ENCODE measurements at regions not wholly inside any gene's neighbourhood (a gene's known extent, or its start where the extent isn't known, plus 50 kb on each side); places are given as distances from the start of the nearest gene placed in this dataset.
A peak's percentile ranks its signal among the peaks of the same experiment; 100 is the strongest.
"Not testable (repeated sequence)": the region's sequence is repeated elsewhere in the genome, so short reads cannot be mapped to it uniquely, and the experiment has no call there.

DNA sequence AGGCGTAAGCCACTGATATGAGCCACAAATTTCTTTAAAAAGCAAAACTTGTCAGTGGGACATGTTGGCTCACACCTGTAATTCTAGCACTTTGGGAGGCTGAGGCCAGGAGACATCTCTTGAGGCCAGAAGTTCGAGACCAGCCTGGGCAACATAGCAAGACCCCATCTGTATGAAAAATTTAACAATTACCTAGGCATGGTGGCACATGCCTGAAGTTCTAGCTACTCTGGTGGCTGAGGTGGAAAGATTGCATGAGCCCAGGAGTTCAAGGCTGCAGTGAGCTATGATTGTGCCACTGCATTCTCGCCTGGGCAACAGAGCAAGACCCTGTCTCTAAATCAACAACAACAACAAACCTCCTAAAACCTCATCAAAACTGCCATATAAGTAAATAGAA is 147.6 kb upstream of the BARHL2 start:
- DNase-seq: no peak

DNA sequence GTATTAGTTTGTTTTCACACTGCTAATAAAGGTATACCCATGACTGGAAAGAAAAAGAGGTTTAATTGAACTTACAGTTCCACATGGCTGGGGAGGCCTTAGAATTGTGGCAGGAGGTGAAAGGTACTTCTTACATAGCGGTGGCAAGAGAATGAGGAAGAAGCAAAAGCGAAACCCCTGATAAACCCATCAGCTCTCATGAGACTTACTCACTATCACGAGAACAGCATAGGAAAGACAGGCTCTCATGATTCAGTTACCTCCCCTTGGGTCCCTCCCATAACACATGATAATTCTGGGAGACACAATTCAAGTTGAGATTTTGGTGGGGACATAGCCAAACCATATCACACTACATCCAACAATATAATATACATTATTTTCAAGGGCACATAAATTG is 145.7 kb upstream of the BARHL2 start:
- DNase-seq: no peak

- DNase-seq: not testable (repeated sequence)
Measured at GRCh38 chr1:90861421-90861820, 144.3 kb upstream of the BARHL2 start.

DNA sequence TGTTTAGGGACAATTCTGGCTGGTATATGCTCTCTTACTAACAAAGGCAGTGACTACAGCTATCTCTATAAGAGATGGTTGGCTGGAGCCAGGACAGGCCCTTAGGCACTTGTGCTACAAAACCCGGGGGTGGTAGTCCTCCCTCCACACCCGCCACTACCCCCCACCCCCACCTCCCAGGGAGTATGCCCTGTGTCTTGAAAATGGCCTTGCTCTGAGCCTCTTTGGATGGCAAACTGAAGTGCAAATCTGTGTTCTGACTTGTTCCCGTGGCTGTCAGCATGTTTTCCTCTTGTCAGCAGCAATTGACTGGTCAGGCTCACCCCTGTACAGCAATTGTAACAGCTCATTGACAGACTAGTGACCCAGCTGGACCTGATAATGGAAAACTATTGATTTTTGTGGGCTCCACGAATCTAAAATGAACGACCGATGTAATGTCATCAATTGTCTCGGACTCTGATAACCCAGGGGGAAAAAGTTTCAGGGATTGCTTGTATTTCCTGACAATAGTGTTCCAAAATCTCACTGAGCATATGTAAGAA is 139.4 kb upstream of the BARHL2 start:
- no peak for DNase-seq

GRCh38 chr1:90854397-90854924 is 137.4 kb upstream of the BARHL2 start:
- no peak for DNase-seq

- no peak for DNase-seq
Measured at GRCh38 chr1:90851711-90852050, 134.6 kb upstream of the BARHL2 start.

GRCh38 chr1:90850898-90851710 is 134.0 kb upstream of the BARHL2 start:
- DNase-seq: peak; percentile 7

DNA sequence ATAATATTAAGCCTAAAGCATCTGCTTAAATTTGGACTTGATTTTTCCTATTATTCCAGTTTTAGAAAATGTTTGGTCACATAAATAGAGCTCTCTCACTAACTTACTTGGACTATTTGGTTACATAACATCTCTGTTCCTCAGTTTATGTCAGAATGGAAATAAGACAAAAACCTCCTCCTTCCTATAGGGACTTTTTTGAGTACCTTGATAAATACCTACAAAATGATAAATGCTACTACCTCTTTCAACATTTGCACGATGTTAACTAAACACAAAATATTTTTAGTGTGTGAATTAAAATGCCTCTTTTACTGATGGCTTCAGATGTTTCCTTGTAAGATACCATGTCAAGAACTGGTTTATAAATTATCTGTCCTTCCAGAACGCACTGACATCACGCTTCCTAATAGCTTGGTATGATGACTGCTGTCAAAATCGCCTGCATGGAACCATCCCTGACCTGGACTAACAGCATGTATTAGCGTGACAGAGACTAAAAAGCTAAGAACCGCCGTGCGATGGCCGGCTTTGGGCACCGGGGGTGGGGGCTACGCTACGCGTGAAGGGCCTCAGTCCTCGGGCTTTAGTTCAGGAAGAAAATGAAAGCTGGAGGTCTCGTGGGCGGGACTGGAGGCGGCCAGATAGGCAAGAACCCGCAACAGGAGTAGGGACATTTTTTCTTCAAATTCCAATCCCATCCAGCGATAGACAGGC is 133.2 kb upstream of the BARHL2 start:
- DNase-seq: no peak

DNA sequence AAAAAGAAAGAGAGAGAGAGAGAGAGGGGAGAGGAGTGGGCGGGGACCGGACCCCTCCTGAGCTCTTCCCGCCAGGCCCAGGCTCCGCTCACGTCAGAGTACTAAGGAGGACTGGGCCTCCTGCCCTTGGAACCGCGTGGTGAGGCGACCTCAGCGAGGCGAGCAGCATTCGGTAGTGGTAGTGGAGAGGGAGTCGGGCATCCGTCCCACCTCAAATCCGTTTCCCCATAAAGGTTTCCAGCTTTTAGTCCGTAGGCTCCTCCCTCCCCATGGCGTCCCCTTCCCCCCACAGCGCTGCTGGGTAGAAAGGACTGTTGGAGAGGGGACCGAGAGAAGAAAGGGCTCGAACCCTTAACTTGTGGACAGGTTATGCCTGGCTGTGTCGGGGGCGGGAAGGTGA is 124.4 kb upstream of the BARHL2 start:
- DNase-seq: no peak

DNA sequence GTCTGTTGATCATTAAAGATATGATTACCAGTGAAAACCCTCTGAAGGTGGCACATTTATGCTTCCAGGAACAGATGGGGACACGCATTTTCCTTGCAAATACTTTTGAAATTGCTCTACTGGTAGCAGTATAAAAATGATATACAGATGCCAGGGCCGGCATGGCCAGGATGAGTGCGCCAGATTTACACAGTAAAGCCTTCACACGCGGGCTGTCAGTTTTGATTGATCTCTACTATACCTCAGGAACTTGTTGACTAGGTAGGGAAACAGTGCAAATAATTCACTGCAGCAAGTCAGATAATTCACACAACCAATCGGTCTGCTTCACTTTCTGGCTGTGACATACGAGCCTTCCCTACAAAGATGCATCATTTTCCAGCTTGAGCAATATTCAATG is 123.2 kb upstream of the BARHL2 start:
- no peak for DNase-seq

DNA sequence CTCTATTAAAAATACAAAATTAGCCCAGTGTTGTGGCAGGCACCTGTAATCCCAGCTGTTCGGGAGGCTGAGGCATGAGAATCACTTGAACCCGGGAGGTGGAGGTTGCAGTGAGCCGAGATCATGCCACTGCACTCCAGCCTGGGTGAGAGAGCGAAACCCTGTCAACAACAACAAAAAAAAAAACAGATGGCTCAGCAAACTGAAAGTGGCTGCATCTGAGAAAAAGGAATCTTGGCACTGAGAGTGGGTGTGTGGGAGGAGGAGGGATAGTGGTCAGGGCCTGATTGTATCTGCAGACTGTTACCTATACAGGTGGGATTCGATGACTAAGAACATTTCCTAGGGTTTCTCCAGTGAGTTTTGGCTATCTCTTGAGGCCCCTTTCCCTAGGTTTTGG is 122.2 kb upstream of the BARHL2 start:
- DNase-seq: no peak

GRCh38 chr1:90838720-90839119 is 121.6 kb upstream of the BARHL2 start:
- DNase-seq: no peak

DNA sequence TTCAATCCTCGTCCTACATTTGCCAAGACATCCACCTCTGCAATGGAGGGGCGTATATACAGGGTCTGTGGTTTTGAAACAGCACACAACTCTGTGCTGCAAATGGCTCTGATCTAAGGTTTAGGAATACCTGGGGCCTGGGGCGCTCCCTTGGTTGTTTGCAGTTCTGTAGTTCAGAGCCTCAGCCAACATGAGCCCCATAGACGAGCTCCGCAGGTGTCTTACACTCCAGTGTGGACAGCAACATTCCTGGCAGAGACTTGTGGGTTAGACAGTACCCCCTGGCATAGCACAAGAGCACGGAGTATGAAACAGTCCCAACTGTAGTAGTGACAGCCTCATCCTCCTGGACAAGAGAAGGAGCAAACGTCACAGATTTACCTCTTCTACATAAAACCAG is 120.3 kb upstream of the BARHL2 start:
- DNase-seq: no peak

GRCh38 chr1:90836345-90836679 is 119.2 kb upstream of the BARHL2 start:
- DNase-seq: no peak

GRCh38 chr1:90835661-90836344 is 118.7 kb upstream of the BARHL2 start:
- DNase-seq: no peak

DNA sequence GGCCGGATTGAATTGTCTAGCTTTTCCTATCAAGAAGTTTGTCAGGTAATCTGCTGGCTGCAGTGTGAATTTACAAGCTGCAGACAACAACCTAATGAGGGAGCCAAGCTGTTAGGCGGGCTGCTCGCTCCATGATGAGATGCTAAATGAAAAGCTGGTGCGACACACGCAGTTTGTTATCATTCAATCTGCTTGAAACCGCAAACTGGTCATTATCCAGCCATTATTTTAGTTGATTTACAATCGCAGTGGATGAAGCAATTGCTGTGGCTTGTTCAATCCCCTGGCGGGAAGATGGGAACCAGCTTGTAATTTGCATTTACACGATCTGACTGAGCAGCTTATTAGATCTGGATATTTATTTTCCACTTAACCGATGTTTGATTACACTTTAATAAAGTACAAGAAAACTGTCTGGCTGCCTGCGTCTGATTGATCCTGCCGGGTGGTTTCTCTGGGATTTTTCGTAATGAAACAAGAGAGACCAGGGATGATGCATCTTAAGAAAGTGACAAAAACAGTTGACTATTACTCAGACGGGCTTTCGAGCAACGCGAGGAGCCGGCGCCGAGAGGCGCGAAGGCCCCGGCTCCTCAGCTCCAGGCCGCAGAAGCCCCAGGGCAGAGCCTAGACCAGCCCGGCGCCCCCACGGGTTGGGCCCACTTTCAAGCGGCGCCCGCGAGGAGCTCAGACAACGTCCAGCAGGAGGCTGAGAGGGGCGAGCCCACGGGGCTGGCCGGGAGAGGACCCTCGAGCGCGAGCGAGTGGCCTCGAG is 118.0 kb upstream of the BARHL2 start:
- DNase-seq: no peak

- no peak for DNase-seq
Measured at GRCh38 chr1:90834354-90834885, 117.3 kb upstream of the BARHL2 start.

GRCh38 chr1:90833466-90834110 is 116.5 kb upstream of the BARHL2 start:
- no peak for DNase-seq

GRCh38 chr1:90831910-90832309 is 114.8 kb upstream of the BARHL2 start:
- no peak for DNase-seq

GRCh38 chr1:90826834-90827233 is 109.7 kb upstream of the BARHL2 start:
- no peak for DNase-seq

DNA sequence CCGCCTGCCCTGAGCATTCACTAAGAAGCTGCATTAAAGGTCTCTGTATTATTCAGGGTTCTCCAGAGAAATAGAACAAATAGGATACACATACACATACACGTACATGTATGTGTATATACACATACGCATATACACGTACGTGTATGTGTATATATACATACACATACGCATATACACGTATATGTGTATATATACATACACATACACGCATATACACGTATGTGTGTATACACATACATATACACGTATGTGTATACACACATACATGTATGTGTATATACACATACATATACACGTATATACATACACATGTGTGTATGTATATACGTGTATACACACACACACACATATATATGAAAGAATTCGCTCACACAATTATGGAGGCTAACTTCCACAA is 108.9 kb upstream of the BARHL2 start:
- no peak for DNase-seq

DNA sequence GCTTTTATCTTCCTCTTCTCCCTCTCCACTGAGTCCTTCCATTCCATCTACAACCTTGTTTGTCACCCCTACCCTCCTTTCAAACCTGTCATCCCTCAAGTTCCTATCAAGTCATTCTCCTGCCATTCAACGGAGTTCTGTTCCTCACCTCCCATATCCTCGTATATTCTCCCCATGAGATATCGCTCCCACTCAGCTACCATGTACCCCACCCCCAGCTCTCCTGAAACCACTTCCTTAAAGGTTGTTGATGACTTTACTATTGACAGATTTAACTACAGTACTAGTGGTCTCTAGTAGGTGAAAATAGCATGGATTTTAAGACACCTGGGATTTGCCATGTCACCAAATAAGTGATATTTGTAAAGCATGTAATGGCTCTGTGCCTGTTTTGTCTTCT is 107.4 kb upstream of the BARHL2 start:
- no peak for DNase-seq

Measured in amniotic stem cell (primary cell).